ENCODE measurements at regions not wholly inside any gene's neighbourhood (a gene's known extent, or its start where the extent isn't known, plus 50 kb on each side); places are given as distances from the start of the nearest gene placed in this dataset.

GRCh38 chr4:38547052-38547451 lies 116.9 kb upstream of the KLF3 start:
- TF ChIP-seq CTCF (IDR thresholded peaks at IDR 0.05) (no peak), POLR2A (IDR thresholded peaks at IDR 0.05) (no peak)
